ENCODE measurements at regions not wholly inside any gene's neighbourhood (a gene's known extent, or its start where the extent isn't known, plus 50 kb on each side); places are given as distances from the start of the nearest gene placed in this dataset.

DNA sequence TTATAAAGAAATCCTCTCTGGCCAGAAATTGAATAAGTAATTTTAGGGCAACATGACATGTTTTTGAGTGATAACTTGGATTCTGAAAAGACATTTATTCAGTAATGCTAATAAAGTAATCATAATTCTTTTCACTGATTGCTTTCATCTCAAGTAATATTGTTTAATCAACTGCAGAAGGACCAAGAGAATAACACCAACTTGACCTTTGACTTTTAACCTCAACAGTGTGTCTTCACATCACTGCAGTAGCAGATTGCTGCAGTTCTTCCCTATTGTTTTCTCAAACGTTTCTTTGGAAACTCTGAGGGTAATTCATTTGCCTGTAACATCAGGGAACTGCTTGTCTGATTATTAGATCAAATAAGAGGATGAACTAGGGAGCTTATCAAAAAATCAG lies 104.9 kb upstream of the UPP2 start (continued):
- TF ChIP-seq, protein P1, sequence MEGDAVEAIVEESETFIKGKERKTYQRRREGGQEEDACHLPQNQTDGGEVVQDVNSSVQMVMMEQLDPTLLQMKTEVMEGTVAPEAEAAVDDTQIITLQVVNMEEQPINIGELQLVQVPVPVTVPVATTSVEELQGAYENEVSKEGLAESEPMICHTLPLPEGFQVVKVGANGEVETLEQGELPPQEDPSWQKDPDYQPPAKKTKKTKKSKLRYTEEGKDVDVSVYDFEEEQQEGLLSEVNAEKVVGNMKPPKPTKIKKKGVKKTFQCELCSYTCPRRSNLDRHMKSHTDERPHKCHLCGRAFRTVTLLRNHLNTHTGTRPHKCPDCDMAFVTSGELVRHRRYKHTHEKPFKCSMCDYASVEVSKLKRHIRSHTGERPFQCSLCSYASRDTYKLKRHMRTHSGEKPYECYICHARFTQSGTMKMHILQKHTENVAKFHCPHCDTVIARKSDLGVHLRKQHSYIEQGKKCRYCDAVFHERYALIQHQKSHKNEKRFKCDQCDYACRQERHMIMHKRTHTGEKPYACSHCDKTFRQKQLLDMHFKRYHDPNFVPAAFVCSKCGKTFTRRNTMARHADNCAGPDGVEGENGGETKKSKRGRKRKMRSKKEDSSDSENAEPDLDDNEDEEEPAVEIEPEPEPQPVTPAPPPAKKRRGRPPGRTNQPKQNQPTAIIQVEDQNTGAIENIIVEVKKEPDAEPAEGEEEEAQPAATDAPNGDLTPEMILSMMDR (IDR thresholded peaks at IDR 0.05 in 2 of 3, conservative IDR thresholded peaks at IDR 0.05 in 1 of 3; ENCODE audit: borderline replicate concordance in 1 of 3, insufficient read depth in 1 of 3, low read depth in 2 of 3, low read length in 2 of 3), result no peak
- no peak for TF ChIP-seq CBX3 (IDR thresholded peaks at IDR 0.05; ENCODE audit: low read depth)

DNA sequence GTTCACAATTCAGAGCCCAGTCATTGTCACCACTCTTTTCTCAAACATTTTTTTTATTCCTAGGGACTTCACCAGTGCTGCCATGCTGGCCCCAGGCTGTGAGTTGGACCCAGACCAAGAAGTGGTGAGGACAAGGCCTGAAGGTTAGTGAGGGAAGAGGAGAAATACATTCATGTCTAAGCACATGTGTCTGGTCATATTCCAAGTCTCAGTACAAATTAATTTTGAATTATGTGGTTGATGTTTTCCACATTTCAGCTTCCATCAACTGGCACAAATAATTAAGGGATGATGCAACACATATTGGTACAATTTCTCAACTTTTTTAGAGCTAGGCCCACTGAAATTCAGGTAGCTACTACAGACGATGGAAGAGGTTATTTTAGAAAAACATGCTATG lies 106.6 kb upstream of the UPP2 start:
- Histone ChIP-seq H3K9me3 (ENCODE audit: control insufficient read depth in 1 of 2, insufficient read depth in 1 of 2, low read depth in 1 of 2, low read length in 2 of 2) (no peaks in the 10 kb centered on the region), H3K9me2 (ENCODE audit: insufficient read depth) (no peaks in the 10 kb centered on the region), H3K79me2 (ENCODE audit: insufficient read depth, low read length) (no peaks in the 10 kb centered on the region), H4K20me1 (ENCODE audit: insufficient read depth) (no peaks in the 10 kb centered on the region), H3K4me3 (replicated peaks in 1 of 2; ENCODE audit: low read depth in 1 of 2, low read length in 2 of 2) (no peak overlapping the region), H3K27ac (ENCODE audit: low read depth, low read length) (no peak overlapping the region), H3K36me3 (ENCODE audit: control insufficient read depth in 1 of 2, insufficient read depth in 2 of 2, low read length in 2 of 2) (no peaks in the 10 kb centered on the region), H3K27me3 (ENCODE audit: insufficient read depth, low read length) (no peaks in the 10 kb centered on the region), H2AFZ (ENCODE audit: low read depth, low read length, poor library complexity, severe bottlenecking) (no peak overlapping the region), H3K9ac (ENCODE audit: low read length) (no peak overlapping the region), H3K4me1 (ENCODE audit: control insufficient read depth in 1 of 2, insufficient read depth in 2 of 2, low read length in 2 of 2) (no peaks in the 10 kb centered on the region), H3K4me2 (ENCODE audit: low read length) (no peak overlapping the region)
- no TSS peak for BruUV-seq (replicated peaks)
- intact Hi-C loops (cut with micrococcal nuclease), result no loop called here
- ATAC-seq (no peak), DNase-seq (ENCODE audit: low read depth, low spot score) (no peak)
- TF ChIP-seq, protein P2, sequence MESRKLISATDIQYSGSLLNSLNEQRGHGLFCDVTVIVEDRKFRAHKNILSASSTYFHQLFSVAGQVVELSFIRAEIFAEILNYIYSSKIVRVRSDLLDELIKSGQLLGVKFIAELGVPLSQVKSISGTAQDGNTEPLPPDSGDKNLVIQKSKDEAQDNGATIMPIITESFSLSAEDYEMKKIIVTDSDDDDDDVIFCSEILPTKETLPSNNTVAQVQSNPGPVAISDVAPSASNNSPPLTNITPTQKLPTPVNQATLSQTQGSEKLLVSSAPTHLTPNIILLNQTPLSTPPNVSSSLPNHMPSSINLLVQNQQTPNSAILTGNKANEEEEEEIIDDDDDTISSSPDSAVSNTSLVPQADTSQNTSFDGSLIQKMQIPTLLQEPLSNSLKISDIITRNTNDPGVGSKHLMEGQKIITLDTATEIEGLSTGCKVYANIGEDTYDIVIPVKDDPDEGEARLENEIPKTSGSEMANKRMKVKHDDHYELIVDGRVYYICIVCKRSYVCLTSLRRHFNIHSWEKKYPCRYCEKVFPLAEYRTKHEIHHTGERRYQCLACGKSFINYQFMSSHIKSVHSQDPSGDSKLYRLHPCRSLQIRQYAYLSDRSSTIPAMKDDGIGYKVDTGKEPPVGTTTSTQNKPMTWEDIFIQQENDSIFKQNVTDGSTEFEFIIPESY (IDR thresholded peaks at IDR 0.05; ENCODE audit: extremely low read depth, insufficient replicate concordance, low read length), result no peak
- ChIA-PET POLR2A (no interaction called here), CTCF (no interaction called here), RAD21 (ENCODE audit: low non-redundant PET in 1 of 2, low total read pairs in 2 of 2, uncharacterized antibody in 2 of 2, unreplicated experiment in 2 of 2) (interaction anchor here in 1 of 2 experiments (1.0 kb wide), 1 partner anchor 12 kb away, joined by 3 read pairs; no protein-coding TSS in a partner anchor)
